Mesodermal cell (in vitro differentiated cells): ENCODE measurements at regions not wholly inside any gene's neighbourhood (a gene's known extent, or its start where the extent isn't known, plus 50 kb on each side); places are given as distances from the start of the nearest gene placed in this dataset.
"Not testable (repeated sequence)": the region's sequence is repeated elsewhere in the genome, so short reads cannot be mapped to it uniquely, and the experiment has no call there.

Source experiments
- H3K27ac ChIP-seq: 2 replicates; pipeline ENCODE4 v1.7.0; 2013; ENCODE audit warnings: mild to moderate bottlenecking, low read depth, low read length, moderate library complexity; ENCODE audit not compliant: severe bottlenecking
- H3K36me3 ChIP-seq: 2 replicates; pipeline ENCODE4 v1.7.1; 2013; ENCODE audit warnings: mild to moderate bottlenecking, low read length, moderate library complexity; ENCODE audit not compliant: control insufficient read depth, insufficient read depth
- H3K4me1 ChIP-seq: one replicate; pipeline ENCODE4 v1.7.1; 2013; ENCODE audit warnings: mild to moderate bottlenecking, low read length; ENCODE audit not compliant: insufficient read depth, control insufficient read depth, poor library complexity, severe bottlenecking
- H3K4me3 ChIP-seq: 2 replicates; pipeline ENCODE4 v1.7.0; 2013; ENCODE audit warnings: low read length, control low read depth, mild to moderate bottlenecking; ENCODE audit not compliant: insufficient read depth, poor library complexity, severe bottlenecking; ENCODE audit errors: extremely low read depth
- H3K9me3 ChIP-seq: 2 replicates; pipeline ENCODE4 v1.7.1; 2013; ENCODE audit warnings: mild to moderate bottlenecking, low read length, moderate library complexity; ENCODE audit not compliant: control insufficient read depth
- WGBS, 2 experiments: methylation state at CpG; one replicate each; pipeline ENCODE4 v1.1.5; 2013; ENCODE audit warnings: missing lambda C conversion rate in 2 of 2; ENCODE audit not compliant: insufficient coverage in 2 of 2; 5-methylcytosine and 5-hydroxymethylcytosine counted together

GRCh38 chr7:68964060-68964459, 634.2 kb upstream of the AUTS2 start:
- H3K4me3 ChIP-seq = no peak overlapping the region
- no peaks in the 10 kb centered on the region for H3K36me3 ChIP-seq
- H3K4me1 ChIP-seq = peaks cover 5% of the 10 kb centered on the region
- peaks cover 9% of the 10 kb centered on the region for H3K9me3 ChIP-seq
- H3K27ac ChIP-seq = peak overlapping the region; percentile 62

- H3K4me1 ChIP-seq = peaks cover 5% of the 10 kb centered on the region
These were observed 632.9 kb upstream of the AUTS2 start for GRCh38 chr7:68965351-68965750.

GRCh38 chr7:68967598-68967997, 630.7 kb upstream of the AUTS2 start:
- Histone ChIP-seq H3K9me3 (peaks cover 6% of the 10 kb centered on the region), H3K36me3 (no peaks in the 10 kb centered on the region), H3K27ac (no peak overlapping the region), H3K4me3 (no peak overlapping the region), H3K4me1 (peaks cover 5% of the 10 kb centered on the region)

More at GRCh38 chr7:68965351-68965750, 632.9 kb upstream of the AUTS2 start:
- Histone ChIP-seq H3K27ac (no peak overlapping the region), H3K4me3 (no peak overlapping the region), H3K36me3 (no peaks in the 10 kb centered on the region), H3K9me3 (peaks cover 9% of the 10 kb centered on the region)
- 89 to 90% methylated on average over 2 to 3 of the region's 3 CpGs for WGBS, 2 experiments

- no peak overlapping the region for H3K27ac ChIP-seq
- H3K4me3 ChIP-seq = no peak overlapping the region
- H3K9me3 ChIP-seq = no peaks in the 10 kb centered on the region
- WGBS, 2 experiments = 83 to 93% methylated on average over 1 to 2 of the region's 3 CpGs
- no peaks in the 10 kb centered on the region for H3K36me3 ChIP-seq
- H3K4me1 ChIP-seq = peaks cover under 1% of the 10 kb centered on the region
These were observed 628.7 kb upstream of the AUTS2 start for GRCh38 chr7:68969571-68969970.

GRCh38 chr7:68971634-68972340, 626.5 kb upstream of the AUTS2 start:
- no peaks in the 10 kb centered on the region for H3K36me3 ChIP-seq
- WGBS, 2 experiments = 83% methylated on average over 1 of the region's 6 CpGs; no CpG with 5 or more reads in 1 of the 2 experiments
- H3K27ac ChIP-seq = no peak overlapping the region
- H3K9me3 ChIP-seq = no peaks in the 10 kb centered on the region
- H3K4me1 ChIP-seq = no peaks in the 10 kb centered on the region
- no peak overlapping the region for H3K4me3 ChIP-seq

GRCh38 chr7:68977385-68978055, 620.8 kb upstream of the AUTS2 start:
- WGBS, 2 experiments = 77 to 92% methylated on average over 10 to 13 of the region's 14 CpGs
- H3K27ac ChIP-seq = no peak overlapping the region
- no peaks in the 10 kb centered on the region for H3K36me3 ChIP-seq
- H3K9me3 ChIP-seq = peaks cover 4% of the 10 kb centered on the region
- H3K4me3 ChIP-seq = no peak overlapping the region
- peaks cover 9% of the 10 kb centered on the region for H3K4me1 ChIP-seq

- peaks cover 9% of the 10 kb centered on the region for H3K9me3 ChIP-seq
- H3K4me3 ChIP-seq = no peak overlapping the region
- peaks cover 9% of the 10 kb centered on the region for H3K4me1 ChIP-seq
- H3K27ac ChIP-seq = no peak overlapping the region
- 93 to 100% methylated on average over 1 to 3 of the region's 4 CpGs for WGBS, 2 experiments
- H3K36me3 ChIP-seq = no peaks in the 10 kb centered on the region
These were observed 619.6 kb upstream of the AUTS2 start for GRCh38 chr7:68978710-68979109.

- no peak overlapping the region for H3K4me3 ChIP-seq
- H3K4me1 ChIP-seq = peaks cover 9% of the 10 kb centered on the region
- no peaks in the 10 kb centered on the region for H3K36me3 ChIP-seq
- H3K9me3 ChIP-seq = peaks cover 9% of the 10 kb centered on the region
- WGBS, 2 experiments = no CpG with 5 or more reads among the region's 1 CpG
- H3K27ac ChIP-seq = no peak overlapping the region
These were observed 618.3 kb upstream of the AUTS2 start for GRCh38 chr7:68980011-68980410.

GRCh38 chr7:68980432-68980831, 617.8 kb upstream of the AUTS2 start:
- not testable (repeated sequence) for H3K9me3 ChIP-seq, H3K4me3 ChIP-seq, H3K36me3 ChIP-seq, H3K27ac ChIP-seq, H3K4me1 ChIP-seq
- 20 to 63% methylated on average over 1 to 2 of the region's 2 CpGs for WGBS, 2 experiments

GRCh38 chr7:68984306-68984705, 614.0 kb upstream of the AUTS2 start:
- H3K9me3 ChIP-seq = peaks cover 9% of the 10 kb centered on the region
- H3K27ac ChIP-seq = no peak overlapping the region
- H3K4me1 ChIP-seq = peaks cover 9% of the 10 kb centered on the region
- 85 to 94% methylated on average over 4 to 6 of the region's 7 CpGs for WGBS, 2 experiments
- H3K36me3 ChIP-seq = no peaks in the 10 kb centered on the region
- no peak overlapping the region for H3K4me3 ChIP-seq

GRCh38 chr7:68994841-68995240, 603.4 kb upstream of the AUTS2 start:
- Histone ChIP-seq H3K36me3 (no peaks in the 10 kb centered on the region), H3K4me1 (no peaks in the 10 kb centered on the region), H3K27ac (no peak overlapping the region), H3K4me3 (no peak overlapping the region), H3K9me3 (peaks cover 2% of the 10 kb centered on the region)
- WGBS, 2 experiments = 95% methylated on average over 2 of the region's 3 CpGs; no CpG with 5 or more reads in 1 of the 2 experiments
